ENCODE measurements at regions not wholly inside any gene's neighbourhood (a gene's known extent, or its start where the extent isn't known, plus 50 kb on each side); places are given as distances from the start of the nearest gene placed in this dataset.

DNA sequence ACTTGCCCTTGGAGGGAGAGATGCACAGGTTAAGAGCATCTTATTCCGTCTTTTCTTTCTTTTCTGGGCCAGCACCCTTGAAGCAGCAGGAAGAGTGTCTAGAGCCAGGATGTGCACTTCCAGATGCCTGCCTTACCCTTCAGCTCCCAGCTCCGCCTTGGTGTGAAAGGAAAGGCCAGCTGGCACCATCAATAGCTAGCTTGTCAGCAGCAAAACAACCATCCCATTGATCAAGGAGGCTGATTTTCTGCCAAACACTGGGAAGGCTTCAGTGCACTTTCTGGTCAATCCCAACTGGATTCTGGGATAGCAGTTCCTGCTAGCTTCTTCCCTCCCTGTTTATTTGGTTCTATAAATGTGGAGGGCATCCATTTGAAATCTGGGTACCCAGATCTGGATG lies 110.9 kb upstream of the GALNT15 start:
- no CpG with 5 or more reads among the region's 2 CpGs for WGBS (ENCODE audit: extremely low coverage, insufficient read length, low lambda C conversion rate)

More for the DNA sequence above, 110.9 kb upstream of the GALNT15 start:
- H3K23ac ChIP-seq (ENCODE audit: insufficient read length, low read depth, low read length), result no peak overlapping the region
- H3K79me2 ChIP-seq (ENCODE audit: insufficient read depth, low read length), result no peaks in the 10 kb centered on the region
- no peak overlapping the region for H2BK120ac ChIP-seq (ENCODE audit: low read depth, low read length, poor library complexity, severe bottlenecking)
- no peaks in the 10 kb centered on the region for H3K9me3 ChIP-seq (ENCODE audit: control insufficient read depth, low read depth, low read length)
- no peak overlapping the region for H3K27ac ChIP-seq (ENCODE audit: insufficient read length, low read depth, low read length)
- no peaks in the 10 kb centered on the region for H3K4me1 ChIP-seq (ENCODE audit: insufficient read depth, low read length)
- H3K9me3 Mint-ChIP-seq, result no peaks in the 10 kb centered on the region
- no peak overlapping the region for H4K8ac ChIP-seq (replicated peaks; ENCODE audit: insufficient read length, low read depth, low read length)
- H3K4ac ChIP-seq (ENCODE audit: low read depth, low read length), result no peak overlapping the region
- H3K4me3 Mint-ChIP-seq, result no peak overlapping the region
- no peaks in the 10 kb centered on the region for H3K23me2 ChIP-seq (ENCODE audit: insufficient read length, low read depth, low read length, poor library complexity, severe bottlenecking)
- H2BK5ac ChIP-seq (ENCODE audit: insufficient read length, low read length), result no peak overlapping the region
- no peak overlapping the region for H3K9ac ChIP-seq (ENCODE audit: extremely low read depth, insufficient read length, low read length)
- no peaks in the 10 kb centered on the region for H3K27me3 ChIP-seq (ENCODE audit: insufficient read depth, low read length)
- H3K36me3 Mint-ChIP-seq (ENCODE audit: insufficient read depth in 1 of 3, low read depth in 3 of 3), result no peaks in the 10 kb centered on the region
- no peak overlapping the region for H3T11ph ChIP-seq (ENCODE audit: low read length)
- no peak overlapping the region for H2BK12ac ChIP-seq (ENCODE audit: insufficient read length, low read depth, low read length)
- no peak overlapping the region for H4K5ac ChIP-seq (ENCODE audit: insufficient read length, low read depth, low read length)
- TF ChIP-seq, protein P1, sequence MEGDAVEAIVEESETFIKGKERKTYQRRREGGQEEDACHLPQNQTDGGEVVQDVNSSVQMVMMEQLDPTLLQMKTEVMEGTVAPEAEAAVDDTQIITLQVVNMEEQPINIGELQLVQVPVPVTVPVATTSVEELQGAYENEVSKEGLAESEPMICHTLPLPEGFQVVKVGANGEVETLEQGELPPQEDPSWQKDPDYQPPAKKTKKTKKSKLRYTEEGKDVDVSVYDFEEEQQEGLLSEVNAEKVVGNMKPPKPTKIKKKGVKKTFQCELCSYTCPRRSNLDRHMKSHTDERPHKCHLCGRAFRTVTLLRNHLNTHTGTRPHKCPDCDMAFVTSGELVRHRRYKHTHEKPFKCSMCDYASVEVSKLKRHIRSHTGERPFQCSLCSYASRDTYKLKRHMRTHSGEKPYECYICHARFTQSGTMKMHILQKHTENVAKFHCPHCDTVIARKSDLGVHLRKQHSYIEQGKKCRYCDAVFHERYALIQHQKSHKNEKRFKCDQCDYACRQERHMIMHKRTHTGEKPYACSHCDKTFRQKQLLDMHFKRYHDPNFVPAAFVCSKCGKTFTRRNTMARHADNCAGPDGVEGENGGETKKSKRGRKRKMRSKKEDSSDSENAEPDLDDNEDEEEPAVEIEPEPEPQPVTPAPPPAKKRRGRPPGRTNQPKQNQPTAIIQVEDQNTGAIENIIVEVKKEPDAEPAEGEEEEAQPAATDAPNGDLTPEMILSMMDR (conservative IDR thresholded peaks at IDR 0.05), result no peak
- H3K79me1 ChIP-seq (ENCODE audit: insufficient read depth, low read depth, low read length, poor library complexity, severe bottlenecking), result no peaks in the 10 kb centered on the region
- H3K4me2 ChIP-seq (ENCODE audit: insufficient read depth, insufficient read length, low read length), result no peak overlapping the region
- no peak overlapping the region for H2AK5ac ChIP-seq (ENCODE audit: insufficient read length, low read length)
- no peak overlapping the region for H3K14ac ChIP-seq (ENCODE audit: insufficient read depth, low read length)
- no peak overlapping the region for H3K27ac Mint-ChIP-seq
- H4K20me1 ChIP-seq (ENCODE audit: control insufficient read depth, insufficient read depth, insufficient read length), result no peaks in the 10 kb centered on the region
- peaks cover 7% of the 10 kb centered on the region; the same call in 1 of the 2 replicates for H3K27me3 Mint-ChIP-seq (ENCODE audit: low read depth)
- peaks cover 0 to 7% of the 10 kb centered on the region in 2 experiments; a peak in 2 of 4 replicates for H3K4me1 Mint-ChIP-seq
- H2BK20ac ChIP-seq (ENCODE audit: low read depth, low read length, poor library complexity, severe bottlenecking), result no peak overlapping the region
- H3K56ac ChIP-seq (ENCODE audit: insufficient read length, low read depth, low read length), result no peak overlapping the region
- no peak overlapping the region for H2BK15ac ChIP-seq (ENCODE audit: low read depth, low read length)
- H3K18ac ChIP-seq (ENCODE audit: insufficient read length, low read depth, low read length), result no peak overlapping the region
- no peak for DNase-seq
- H2AFZ ChIP-seq (ENCODE audit: low read length), result no peak overlapping the region
- no peak overlapping the region for H4K91ac ChIP-seq (ENCODE audit: insufficient read length, low read depth, low read length)
